Hippocampal formation (tissue), 2 donors: ENCODE measurements at regions not wholly inside any gene's neighbourhood (a gene's known extent, or its start where the extent isn't known, plus 50 kb on each side); places are given as distances from the start of the nearest gene placed in this dataset.
A peak's percentile ranks its signal among the peaks of the same experiment; 100 is the strongest.

ENCODE experiments used
- DNase-seq, 2 donors: peaks; one replicate each; lab custom pipeline; 2025; lab: John Stamatoyannopoulos, UW

GRCh38 chr14:38111046-38111445, 96.7 kb upstream of the SSTR1 start:
- no peak for DNase-seq

GRCh38 chr14:38113546-38113945, 94.2 kb upstream of the SSTR1 start:
- no peak for DNase-seq

DNA sequence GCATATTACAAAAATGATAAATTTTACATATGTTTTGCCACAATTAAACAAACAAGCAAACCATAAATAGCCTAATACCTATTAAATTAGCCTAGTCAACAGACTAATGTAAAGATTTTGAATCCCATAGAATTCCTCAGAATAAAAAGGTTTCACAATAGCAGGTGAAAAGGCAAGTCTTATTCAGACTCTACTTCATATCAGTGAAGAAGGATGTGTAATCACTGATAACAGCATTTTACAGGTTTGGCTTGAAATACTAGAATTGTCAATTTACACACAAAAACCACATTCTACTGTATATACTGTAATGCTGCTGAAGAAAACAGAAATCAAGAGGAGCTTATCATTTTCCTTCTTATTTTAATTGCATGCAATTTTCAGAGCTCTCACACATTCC, 90.8 kb upstream of the SSTR1 start:
- DNase-seq, result no peak

DNA sequence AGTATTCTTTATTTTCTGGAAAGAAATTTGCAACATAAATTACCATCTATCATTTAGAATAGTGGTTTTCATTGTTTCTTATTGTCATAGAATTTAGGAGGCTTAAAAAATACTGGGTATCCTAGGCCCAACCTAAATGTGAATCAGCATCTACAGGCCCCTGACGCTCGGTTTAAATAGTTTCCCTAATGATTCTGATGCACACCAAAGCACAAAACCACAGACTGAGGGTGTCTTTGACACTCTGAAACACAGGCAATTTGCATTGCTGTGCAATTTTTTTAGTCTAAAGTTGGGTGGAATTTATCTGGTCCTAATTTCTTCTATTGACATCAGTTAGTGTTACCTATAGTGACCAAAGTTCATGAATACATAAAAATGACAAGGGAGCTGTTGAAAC, 87.6 kb upstream of the SSTR1 start:
- no peak for DNase-seq

DNA sequence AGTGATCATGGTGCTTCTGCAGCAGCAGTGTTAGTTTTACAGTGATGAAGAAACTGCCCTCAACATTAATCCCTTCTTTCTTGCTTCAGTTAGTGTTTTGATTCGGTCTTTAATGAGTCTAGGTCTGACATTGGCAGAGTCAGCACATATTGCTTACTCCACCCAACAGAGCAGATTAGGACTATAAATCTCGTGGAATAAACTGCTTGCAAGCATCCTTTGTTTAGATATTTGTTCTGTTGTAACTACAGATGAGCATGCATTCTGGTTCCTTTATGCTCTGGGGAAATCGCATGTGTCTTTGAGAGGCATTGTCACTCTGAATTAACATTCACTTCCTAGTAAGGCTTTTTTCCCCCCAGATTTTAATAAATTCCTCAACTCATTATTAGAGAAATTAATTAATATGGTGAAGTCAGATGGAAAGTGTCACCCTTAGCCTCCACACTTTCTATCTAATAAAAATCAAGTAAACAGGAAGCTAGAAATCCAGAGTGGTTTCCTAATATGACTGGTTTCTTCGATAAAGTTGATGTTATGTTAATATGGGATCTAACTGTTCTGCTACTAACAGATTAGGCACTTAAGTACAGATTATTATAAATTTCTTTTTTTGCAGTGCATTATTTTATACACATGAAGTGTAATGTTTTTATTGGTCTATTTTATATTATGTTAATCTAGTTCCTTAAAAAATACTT, 86.2 kb upstream of the SSTR1 start:
- DNase-seq, result no peak

DNA sequence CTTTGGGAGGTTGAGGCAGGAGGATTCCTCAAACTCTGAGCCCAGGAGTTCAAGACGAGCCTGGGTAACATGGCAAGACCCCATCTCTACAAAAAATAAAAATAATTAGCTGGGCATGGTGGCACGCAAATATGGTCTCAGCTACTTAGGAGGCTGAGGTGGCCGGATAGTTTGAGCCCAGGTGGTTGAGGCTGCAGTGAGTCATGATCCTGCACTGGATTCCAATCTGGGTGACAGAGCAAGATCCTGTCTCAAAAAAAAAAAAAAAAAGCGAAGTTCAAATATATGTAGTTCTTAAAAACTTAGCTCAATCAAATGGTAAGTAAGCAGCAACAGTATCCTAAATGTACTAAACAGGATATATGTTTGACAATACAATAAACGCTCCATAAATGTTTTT, 85.5 kb upstream of the SSTR1 start:
- no peak for DNase-seq

GRCh38 chr14:38124506-38124905, 83.2 kb upstream of the SSTR1 start:
- no peak for DNase-seq

DNA sequence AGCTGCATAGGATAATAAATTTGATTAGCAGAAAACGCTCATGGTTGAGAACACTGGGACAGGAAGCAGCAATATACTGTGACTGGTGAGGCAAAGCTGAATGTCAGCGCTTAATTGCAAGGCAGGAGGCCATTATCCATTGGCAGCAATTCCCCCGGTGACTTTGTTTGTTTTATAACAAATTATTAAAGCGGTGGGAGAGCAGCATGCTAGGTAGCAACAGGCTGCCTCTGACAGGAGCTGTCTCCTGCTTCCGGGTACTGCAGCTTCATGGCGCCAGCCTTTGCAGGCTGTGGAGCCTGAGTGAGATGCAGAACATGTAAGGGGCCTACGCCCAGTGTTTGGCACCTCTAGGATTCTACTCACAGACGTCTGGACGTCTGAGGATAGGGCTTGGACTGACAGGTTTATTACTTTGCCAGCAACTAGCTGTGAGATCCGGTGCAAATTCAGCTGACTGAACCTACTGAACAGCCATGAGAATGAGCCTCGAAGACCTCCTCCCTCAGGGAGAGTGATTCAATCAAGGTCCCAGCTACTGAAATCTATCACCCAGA, 82.1 kb upstream of the SSTR1 start:
- DNase-seq, result no peak

GRCh38 chr14:38127356-38127755, 80.3 kb upstream of the SSTR1 start:
- peak in 1 of 2 donors; percentile 13 for DNase-seq

DNA sequence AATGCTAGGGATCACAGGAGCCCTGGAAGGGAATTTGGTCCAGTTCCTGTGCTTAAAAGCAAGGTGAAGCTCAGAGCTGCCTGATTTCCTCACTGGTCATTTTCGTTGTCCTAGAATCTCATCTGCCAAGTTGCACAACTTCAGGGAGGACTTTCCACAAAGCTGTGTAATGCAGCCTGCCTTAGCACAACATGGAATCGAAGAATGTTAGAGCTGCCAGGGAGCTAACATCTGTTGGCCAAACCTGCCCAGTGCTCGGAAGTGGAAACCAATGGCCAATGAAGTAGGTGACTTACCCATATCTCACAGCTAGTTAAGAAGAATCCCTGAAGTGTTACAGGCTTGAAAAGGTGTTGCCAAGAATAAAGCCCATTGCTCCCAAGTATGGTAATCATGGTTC, 79.9 kb upstream of the SSTR1 start:
- no peak for DNase-seq

DNA sequence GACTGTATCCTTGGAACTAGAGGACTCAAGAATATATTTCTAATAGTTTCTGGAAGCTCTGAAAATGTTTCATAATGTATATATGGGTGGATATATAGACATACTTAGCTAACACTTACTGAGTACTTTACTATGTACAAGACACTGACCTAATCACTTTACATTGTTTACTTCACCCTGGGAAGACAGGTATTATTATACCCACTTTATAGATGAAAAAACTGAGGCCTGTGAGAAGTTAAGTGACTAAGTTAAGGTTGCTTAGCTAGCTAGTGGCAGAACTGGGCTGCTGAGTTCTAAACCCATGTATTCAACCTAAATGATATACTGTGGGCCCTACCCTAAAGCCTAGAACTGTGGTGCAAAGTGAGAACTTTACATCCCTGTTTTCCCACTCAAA, 79.1 kb upstream of the SSTR1 start:
- DNase-seq, result no peak

- no peak for DNase-seq
Measured at GRCh38 chr14:38129192-38129591, 78.5 kb upstream of the SSTR1 start.

GRCh38 chr14:38129705-38130104, 78.0 kb upstream of the SSTR1 start:
- no peak for DNase-seq

DNA sequence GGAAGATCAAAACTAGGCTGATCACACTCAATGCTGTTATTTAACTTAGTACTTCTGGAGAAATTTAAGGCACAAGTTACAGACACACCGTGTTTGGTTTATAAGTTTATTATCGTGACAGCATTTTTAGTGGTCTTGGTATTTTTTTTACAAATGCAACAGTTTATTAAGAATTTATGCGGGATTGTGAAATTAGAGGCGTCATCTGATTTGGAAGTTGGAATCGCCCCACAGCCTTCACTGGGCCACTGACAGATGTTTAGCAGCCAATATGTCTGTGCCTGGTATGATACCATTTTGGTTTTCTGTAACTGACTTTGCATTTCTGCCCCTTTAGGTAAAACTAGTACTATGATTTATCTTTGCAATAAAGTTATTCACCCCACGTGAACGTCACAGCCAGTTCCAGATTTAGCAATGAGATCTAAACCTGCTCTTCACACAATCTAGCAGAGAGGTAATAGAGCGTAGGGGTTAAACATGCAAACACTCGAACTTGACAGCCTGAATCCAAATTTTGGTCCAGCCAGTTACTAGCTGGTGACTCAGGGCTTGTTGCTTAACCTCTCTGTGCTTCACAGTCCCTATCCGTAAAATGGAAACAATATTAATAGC, 73.2 kb upstream of the SSTR1 start:
- no peak for DNase-seq

DNA sequence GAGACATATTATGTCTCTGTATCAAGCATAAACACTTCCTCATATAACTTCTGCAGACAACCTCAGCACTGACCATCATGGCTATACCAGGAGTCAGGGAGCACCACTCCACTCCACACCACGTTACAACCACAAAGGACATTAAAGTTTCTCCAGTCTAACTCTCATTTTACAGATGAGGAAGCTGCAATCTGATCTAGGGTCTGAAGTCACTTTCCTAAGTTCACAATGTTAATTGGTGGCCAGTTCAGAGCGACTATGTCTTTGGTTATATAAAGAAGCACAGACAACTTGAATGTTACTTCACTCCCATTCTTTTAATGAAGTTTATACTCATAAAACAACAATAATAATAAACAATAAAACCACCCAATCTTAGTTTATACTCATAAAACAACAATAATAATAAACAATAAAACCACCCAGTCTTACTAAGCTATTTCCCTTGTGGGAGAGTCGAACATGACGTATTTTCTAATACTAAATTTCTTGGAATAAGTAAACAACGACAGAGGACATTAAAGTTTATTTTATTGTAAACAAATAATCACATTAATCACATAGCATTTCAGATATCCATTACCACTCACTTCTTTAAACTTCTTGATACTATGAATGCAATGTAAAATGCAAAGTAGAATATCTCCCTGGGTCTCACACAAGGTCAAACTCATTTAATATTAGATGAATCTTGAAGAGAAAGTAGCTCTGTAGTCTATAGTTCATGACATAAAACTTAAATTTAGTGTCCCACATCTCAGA, 72.4 kb upstream of the SSTR1 start:
- DNase-seq, result no peak

DNA sequence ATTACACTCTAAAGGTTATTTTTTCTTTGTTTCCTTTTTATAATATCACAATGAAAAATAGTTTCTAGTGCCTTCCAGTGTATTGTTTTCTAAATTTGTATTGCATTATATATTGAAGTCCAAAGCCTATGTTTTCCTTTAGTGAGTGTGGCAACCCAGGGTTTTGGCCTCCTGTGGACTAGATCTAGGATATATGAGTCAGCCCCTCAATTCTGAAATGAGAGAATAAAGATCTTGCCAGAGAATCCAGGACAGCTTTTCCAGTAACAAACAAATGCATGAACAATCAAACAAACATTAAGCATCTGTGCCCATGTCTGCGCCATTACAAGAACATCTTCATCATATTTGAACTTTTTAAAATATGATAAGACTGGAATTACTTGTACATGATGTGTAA, 70.7 kb upstream of the SSTR1 start:
- no peak for DNase-seq

- DNase-seq, result peak in 1 of 2 donors; percentile 3
Measured at GRCh38 chr14:38138473-38139138, 69.1 kb upstream of the SSTR1 start.

DNA sequence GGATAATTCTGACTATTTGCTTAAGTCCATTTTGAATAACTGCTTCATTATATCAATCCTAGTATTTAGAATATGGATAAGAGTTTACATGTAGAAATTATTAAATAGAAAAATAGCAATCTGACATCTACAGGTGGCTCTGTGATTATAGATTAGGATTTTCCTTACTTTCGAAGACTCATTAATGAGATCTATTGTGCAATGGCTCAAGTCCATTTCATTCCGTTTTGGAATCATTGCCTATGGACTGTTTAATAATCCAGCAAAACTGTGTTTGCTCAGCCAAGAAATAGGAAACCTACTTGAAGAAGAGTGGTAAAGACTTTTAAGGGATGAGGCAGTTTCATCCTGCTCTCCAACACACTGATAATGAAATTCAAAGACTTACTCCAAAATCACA, 67.8 kb upstream of the SSTR1 start:
- no peak for DNase-seq

DNA sequence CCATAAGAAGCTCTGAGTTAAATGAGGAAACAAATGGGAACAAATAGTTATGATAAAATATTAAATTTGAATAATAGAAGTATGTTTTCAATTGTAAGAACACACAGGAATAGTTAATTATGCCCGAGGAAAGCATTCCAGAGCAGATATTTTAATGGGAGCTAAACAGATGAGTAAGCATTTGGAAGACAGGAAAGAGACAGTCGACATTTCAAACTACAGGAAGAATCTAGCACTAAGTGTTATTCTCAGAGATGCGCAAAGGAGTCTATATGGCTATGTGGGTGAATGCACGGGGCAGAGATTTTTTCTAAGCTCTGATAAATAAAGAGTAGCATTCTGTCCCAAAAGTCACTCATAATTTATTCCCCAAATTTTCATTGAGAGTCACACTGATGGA, 64.5 kb upstream of the SSTR1 start:
- no peak for DNase-seq

- peak in 1 of 2 donors; percentile 13 for DNase-seq
Measured at GRCh38 chr14:38143659-38144505, 63.8 kb upstream of the SSTR1 start.

- DNase-seq, result no peak
Measured at GRCh38 chr14:38145142-38145541, 62.6 kb upstream of the SSTR1 start.
